ENCODE measurements at regions not wholly inside any gene's neighbourhood (a gene's known extent, or its start where the extent isn't known, plus 50 kb on each side); places are given as distances from the start of the nearest gene placed in this dataset.

DNA sequence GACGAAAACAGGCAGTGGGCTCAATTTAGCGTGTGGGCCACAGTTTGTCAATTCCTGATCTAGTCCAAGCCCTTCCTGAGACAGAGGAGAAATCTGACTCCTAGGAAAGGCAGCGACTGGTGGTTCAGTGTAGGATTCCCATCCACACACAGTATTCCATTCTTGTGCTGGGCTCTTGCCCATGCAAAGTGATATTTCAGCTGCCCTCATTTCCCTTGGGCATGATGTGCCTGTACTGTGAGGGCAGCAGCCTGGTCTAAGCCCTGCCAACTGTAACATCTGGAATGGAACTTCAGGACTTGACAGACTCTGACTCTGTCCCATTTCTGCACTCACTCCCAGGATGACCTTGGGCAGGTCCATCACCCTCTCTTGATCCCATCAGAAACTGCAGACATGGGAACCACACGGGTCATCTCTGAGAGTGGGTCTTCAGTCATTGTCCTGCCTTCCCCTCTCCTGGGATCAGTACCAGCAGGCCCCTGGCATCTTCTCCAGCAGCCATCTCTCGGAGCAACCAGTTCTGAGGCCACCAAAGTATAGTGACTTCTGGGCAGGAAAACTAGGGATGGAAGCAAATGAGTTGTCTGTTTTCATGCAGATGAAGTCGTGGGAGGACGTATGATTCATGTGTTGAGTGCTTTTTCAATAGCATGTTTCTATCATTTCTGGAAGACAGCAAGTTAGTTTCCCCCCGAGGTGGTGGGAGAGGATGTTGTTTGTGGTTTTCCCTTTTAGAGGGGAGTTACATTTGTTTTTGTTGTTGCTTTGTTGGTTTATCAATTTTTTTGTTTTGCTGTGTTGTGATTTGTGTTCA lies 54.2 kb upstream of the BCL2L14 start:
- DNase-seq (ENCODE audit: low spot score) = no peak

GRCh38 chr12:12017135-12017581 lies 53.6 kb upstream of the BCL2L14 start:
- DNase-seq (ENCODE audit: low spot score) = no peak

DNA sequence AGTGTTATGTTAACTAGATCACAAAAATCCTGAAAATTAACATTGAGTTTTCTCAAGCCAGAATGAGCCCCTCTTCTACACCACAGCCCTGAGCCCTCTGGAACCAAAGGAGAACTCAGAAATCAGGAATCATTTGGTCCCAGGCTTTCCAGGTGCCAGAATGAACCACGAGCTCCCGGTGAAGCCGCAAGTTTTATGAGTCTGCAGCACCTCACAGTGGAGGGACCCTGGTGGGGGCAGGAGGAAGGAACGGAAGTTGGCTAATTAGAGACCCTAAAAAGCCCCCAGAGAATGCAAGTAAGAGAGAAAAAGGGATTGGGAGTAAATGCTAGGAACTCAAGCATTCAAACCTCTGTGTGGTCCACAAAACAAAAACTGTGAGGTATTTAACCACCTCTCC lies 52.9 kb upstream of the BCL2L14 start:
- no peak for DNase-seq (ENCODE audit: low spot score)

DNA sequence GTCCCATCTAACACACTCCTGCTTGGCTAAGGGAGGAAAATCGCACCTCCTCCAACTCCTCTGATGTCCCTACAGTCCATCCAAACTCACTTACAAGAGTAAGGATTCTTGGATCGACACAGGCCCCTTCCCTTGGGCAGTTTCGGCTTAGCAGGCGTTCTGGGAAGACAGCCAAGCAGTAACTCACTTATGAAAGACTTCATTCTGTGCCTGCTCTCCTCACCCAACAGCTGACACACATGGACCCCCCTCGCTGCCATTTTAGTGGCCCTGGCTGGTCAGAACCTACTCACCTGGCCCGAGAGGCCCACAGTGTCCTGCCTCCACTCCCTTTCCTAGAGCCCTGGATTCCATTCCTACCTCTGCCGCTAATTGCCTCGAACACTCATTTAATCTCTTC lies 52.3 kb upstream of the BCL2L14 start:
- peak; percentile 77 for DNase-seq (ENCODE audit: low spot score)

GRCh38 chr12:12019881-12020280 lies 50.9 kb upstream of the BCL2L14 start:
- DNase-seq (ENCODE audit: low spot score) = no peak

GRCh38 chr12:12020762-12021161 lies 50.0 kb upstream of the BCL2L14 start:
- no peak for DNase-seq (ENCODE audit: low spot score)
